ENCODE measurements at regions not wholly inside any gene's neighbourhood (a gene's known extent, or its start where the extent isn't known, plus 50 kb on each side); places are given as distances from the start of the nearest gene placed in this dataset.

DNA sequence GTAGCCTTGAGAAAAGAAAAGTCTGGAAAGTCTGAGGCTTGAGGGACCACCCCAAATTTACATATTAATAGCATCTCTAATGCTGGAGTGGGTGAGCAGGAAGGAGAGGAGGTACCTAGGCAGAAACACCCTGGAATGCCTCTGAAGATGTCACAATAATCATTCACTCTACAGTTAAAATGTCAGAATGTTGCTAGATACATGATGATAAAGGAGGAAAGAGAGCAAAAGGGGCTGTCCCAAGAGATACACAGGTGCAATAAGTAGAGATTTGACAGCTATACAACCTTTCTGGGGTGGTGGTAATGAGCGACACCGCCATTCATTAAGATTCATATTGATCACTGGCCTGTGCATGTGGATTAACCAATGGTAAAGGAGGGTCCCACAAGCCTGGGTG, 540.5 kb upstream of the FBXO33 start:
- TF ChIP-seq, protein P1, sequence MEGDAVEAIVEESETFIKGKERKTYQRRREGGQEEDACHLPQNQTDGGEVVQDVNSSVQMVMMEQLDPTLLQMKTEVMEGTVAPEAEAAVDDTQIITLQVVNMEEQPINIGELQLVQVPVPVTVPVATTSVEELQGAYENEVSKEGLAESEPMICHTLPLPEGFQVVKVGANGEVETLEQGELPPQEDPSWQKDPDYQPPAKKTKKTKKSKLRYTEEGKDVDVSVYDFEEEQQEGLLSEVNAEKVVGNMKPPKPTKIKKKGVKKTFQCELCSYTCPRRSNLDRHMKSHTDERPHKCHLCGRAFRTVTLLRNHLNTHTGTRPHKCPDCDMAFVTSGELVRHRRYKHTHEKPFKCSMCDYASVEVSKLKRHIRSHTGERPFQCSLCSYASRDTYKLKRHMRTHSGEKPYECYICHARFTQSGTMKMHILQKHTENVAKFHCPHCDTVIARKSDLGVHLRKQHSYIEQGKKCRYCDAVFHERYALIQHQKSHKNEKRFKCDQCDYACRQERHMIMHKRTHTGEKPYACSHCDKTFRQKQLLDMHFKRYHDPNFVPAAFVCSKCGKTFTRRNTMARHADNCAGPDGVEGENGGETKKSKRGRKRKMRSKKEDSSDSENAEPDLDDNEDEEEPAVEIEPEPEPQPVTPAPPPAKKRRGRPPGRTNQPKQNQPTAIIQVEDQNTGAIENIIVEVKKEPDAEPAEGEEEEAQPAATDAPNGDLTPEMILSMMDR (IDR thresholded peaks at IDR 0.05; ENCODE audit: low read depth, low read length, missing input control), result no peak
- TF ChIP-seq EGR1 (IDR thresholded peaks at IDR 0.05; ENCODE audit: low read depth in 2 of 2) (no peak), FOXA2 (IDR thresholded peaks at IDR 0.05) (no peak), HNF4G (IDR thresholded peaks at IDR 0.05) (no peak), RXRA (IDR thresholded peaks at IDR 0.05) (no peak), NR2F2 (IDR thresholded peaks at IDR 0.05) (no peak), FOXA1 (IDR thresholded peaks at IDR 0.05) (no peak), JUND (IDR thresholded peaks at IDR 0.05) (no peak), TAF1 (conservative IDR thresholded peaks at IDR 0.05) (no peak), HNF4A (conservative IDR thresholded peaks at IDR 0.05) (no peak), YY1 (IDR thresholded peaks at IDR 0.05) (no peak)
- TF ChIP-seq, protein P2, sequence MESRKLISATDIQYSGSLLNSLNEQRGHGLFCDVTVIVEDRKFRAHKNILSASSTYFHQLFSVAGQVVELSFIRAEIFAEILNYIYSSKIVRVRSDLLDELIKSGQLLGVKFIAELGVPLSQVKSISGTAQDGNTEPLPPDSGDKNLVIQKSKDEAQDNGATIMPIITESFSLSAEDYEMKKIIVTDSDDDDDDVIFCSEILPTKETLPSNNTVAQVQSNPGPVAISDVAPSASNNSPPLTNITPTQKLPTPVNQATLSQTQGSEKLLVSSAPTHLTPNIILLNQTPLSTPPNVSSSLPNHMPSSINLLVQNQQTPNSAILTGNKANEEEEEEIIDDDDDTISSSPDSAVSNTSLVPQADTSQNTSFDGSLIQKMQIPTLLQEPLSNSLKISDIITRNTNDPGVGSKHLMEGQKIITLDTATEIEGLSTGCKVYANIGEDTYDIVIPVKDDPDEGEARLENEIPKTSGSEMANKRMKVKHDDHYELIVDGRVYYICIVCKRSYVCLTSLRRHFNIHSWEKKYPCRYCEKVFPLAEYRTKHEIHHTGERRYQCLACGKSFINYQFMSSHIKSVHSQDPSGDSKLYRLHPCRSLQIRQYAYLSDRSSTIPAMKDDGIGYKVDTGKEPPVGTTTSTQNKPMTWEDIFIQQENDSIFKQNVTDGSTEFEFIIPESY (IDR thresholded peaks at IDR 0.05), result no peak
- TF ChIP-seq, protein P3, sequence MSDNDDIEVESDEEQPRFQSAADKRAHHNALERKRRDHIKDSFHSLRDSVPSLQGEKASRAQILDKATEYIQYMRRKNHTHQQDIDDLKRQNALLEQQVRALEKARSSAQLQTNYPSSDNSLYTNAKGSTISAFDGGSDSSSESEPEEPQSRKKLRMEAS (IDR thresholded peaks at IDR 0.05), result no peak
- TF ChIP-seq, protein P4, sequence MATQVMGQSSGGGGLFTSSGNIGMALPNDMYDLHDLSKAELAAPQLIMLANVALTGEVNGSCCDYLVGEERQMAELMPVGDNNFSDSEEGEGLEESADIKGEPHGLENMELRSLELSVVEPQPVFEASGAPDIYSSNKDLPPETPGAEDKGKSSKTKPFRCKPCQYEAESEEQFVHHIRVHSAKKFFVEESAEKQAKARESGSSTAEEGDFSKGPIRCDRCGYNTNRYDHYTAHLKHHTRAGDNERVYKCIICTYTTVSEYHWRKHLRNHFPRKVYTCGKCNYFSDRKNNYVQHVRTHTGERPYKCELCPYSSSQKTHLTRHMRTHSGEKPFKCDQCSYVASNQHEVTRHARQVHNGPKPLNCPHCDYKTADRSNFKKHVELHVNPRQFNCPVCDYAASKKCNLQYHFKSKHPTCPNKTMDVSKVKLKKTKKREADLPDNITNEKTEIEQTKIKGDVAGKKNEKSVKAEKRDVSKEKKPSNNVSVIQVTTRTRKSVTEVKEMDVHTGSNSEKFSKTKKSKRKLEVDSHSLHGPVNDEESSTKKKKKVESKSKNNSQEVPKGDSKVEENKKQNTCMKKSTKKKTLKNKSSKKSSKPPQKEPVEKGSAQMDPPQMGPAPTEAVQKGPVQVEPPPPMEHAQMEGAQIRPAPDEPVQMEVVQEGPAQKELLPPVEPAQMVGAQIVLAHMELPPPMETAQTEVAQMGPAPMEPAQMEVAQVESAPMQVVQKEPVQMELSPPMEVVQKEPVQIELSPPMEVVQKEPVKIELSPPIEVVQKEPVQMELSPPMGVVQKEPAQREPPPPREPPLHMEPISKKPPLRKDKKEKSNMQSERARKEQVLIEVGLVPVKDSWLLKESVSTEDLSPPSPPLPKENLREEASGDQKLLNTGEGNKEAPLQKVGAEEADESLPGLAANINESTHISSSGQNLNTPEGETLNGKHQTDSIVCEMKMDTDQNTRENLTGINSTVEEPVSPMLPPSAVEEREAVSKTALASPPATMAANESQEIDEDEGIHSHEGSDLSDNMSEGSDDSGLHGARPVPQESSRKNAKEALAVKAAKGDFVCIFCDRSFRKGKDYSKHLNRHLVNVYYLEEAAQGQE (IDR thresholded peaks at IDR 0.05), result no peak
- Histone ChIP-seq H3K9ac (ENCODE audit: low read depth in 1 of 2, low read length in 2 of 2) (no peak overlapping the region), H3K27me3 (ENCODE audit: control insufficient read depth in 4 of 4, insufficient read depth in 4 of 4, low read length in 3 of 4) (no peaks in the 10 kb centered on the region), H3K27ac (ENCODE audit: low read depth in 1 of 2, low read length in 2 of 2) (no peak overlapping the region), H3K36me3 (ENCODE audit: control insufficient read depth in 4 of 4, insufficient read depth in 3 of 4, low read depth in 1 of 4, low read length in 3 of 4) (no peaks in the 10 kb centered on the region), H3K4me1 (ENCODE audit: control insufficient read depth in 4 of 4, insufficient read depth in 4 of 4, low read length in 3 of 4) (no peaks in the 10 kb centered on the region), H3K9me3 (ENCODE audit: control insufficient read depth in 4 of 4, low read length in 3 of 4) (no peaks in the 10 kb centered on the region), H3K4me3 (ENCODE audit: low read depth in 1 of 3, low read length in 3 of 3) (no peak overlapping the region)
- WGBS, result 94% methylated on average over 2 of the region's 2 CpGs
- no peak for DNase-seq (ENCODE audit: low spot score)

DNA sequence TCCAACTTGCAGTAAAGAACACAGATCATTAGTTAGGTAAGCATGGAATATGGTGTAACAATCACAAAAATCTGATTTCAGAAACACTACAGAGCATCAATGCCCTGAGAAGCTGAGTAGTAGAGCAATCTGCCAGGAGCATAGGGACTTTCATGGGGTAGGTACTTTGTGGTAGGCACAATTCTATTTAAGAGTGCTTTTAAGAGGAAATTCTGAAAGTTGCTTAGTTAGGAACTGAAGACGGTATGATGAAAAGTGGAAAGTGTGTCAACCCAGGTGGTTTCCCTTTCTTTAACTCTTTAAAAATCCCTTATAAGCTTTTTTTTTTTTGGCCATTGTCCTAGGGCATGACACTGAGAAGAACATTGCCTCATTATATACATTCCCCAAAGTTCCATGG, 535.7 kb upstream of the FBXO33 start:
- Histone ChIP-seq H3K9me3 (ENCODE audit: control insufficient read depth in 4 of 4, low read length in 3 of 4) (no peaks in the 10 kb centered on the region), H3K4me3 (ENCODE audit: low read depth in 1 of 3, low read length in 3 of 3) (no peak overlapping the region), H3K27me3 (ENCODE audit: control insufficient read depth in 4 of 4, insufficient read depth in 4 of 4, low read length in 3 of 4) (no peaks in the 10 kb centered on the region), H3K36me3 (ENCODE audit: control insufficient read depth in 4 of 4, insufficient read depth in 3 of 4, low read depth in 1 of 4, low read length in 3 of 4) (no peaks in the 10 kb centered on the region), H3K9ac (ENCODE audit: low read depth in 1 of 2, low read length in 2 of 2) (no peak overlapping the region), H3K4me1 (ENCODE audit: control insufficient read depth in 4 of 4, insufficient read depth in 4 of 4, low read length in 3 of 4) (no peaks in the 10 kb centered on the region), H3K27ac (ENCODE audit: low read depth in 1 of 2, low read length in 2 of 2) (no peak overlapping the region)
- TF ChIP-seq, protein P1 (IDR thresholded peaks at IDR 0.05; ENCODE audit: low read depth, low read length, missing input control), result no peak
- no peak for TF ChIP-seq HNF4G (IDR thresholded peaks at IDR 0.05)
- TF ChIP-seq NR2F2 (IDR thresholded peaks at IDR 0.05), result no peak
- 93% methylated on average over 1 of the region's 1 CpG for WGBS
- no peak for DNase-seq (ENCODE audit: low spot score)
